Calu3 (cell line): ENCODE measurements at regions not wholly inside any gene's neighbourhood (a gene's known extent, or its start where the extent isn't known, plus 50 kb on each side); places are given as distances from the start of the nearest gene placed in this dataset.
"Not testable (repeated sequence)": the region's sequence is repeated elsewhere in the genome, so short reads cannot be mapped to it uniquely, and the experiment has no call there.

ENCODE experiments used
- BruUV-seq: library from RNA; stranded (reverse); fragments of 400-500 nt; replicated peaks from 2 replicates; lab custom pipeline; 2021; lab: Mats Ljungman, UMichigan
- CTCF ChIA-PET: fragments of 300-600 bp; sonication (Branson Sonifier 250); formaldehyde crosslinking; loops from one replicate; lab custom pipeline; 2022; ENCODE audit warnings: antibody characterized with exemption; lab: Charles Lee
- DNase-seq: peaks from one replicate; pipeline ENCODE4 v3.0.0; 2022
- H3K27ac Mint-ChIP-seq: one replicate; pipeline ENCODE4 v1.8.0; 2022; ENCODE audit warnings: mixed read lengths; ENCODE audit not compliant: unreplicated experiment
- H3K27me3 Mint-ChIP-seq: one replicate; pipeline ENCODE4 v1.8.0; 2022; ENCODE audit warnings: mixed read lengths; ENCODE audit not compliant: unreplicated experiment
- H3K36me3 Mint-ChIP-seq: one replicate; pipeline ENCODE4 v1.8.0; 2022; ENCODE audit warnings: mild to moderate bottlenecking, moderate library complexity, mixed read lengths; ENCODE audit not compliant: insufficient read depth, unreplicated experiment
- H3K4me1 Mint-ChIP-seq: one replicate; pipeline ENCODE4 v1.8.0; 2022; ENCODE audit warnings: mild to moderate bottlenecking, low read depth, mixed read lengths; ENCODE audit not compliant: unreplicated experiment
- H3K4me3 Mint-ChIP-seq: one replicate; pipeline ENCODE4 v1.8.0; 2022; ENCODE audit warnings: mild to moderate bottlenecking, low read depth, moderate library complexity, mixed read lengths; ENCODE audit not compliant: unreplicated experiment
- H3K9me3 Mint-ChIP-seq: one replicate; pipeline ENCODE4 v1.8.0; 2022; ENCODE audit warnings: low read depth, mixed read lengths; ENCODE audit not compliant: unreplicated experiment
- intact Hi-C: fragments of 100-400 bp; cut with micrococcal nuclease; formaldehyde crosslinking; loops from one replicate; pipeline ENCODE4 v1.10.0; 2022; ENCODE audit not compliant: unreplicated experiment
- TF ChIP-seq, protein P1 (sequence below): fragments of 200-600 bp; IDR thresholded peaks from one replicate; pipeline ENCODE4 v1.8.0; 2022; ENCODE audit warnings: antibody characterized with exemption; ENCODE audit not compliant: unreplicated experiment

DNA sequence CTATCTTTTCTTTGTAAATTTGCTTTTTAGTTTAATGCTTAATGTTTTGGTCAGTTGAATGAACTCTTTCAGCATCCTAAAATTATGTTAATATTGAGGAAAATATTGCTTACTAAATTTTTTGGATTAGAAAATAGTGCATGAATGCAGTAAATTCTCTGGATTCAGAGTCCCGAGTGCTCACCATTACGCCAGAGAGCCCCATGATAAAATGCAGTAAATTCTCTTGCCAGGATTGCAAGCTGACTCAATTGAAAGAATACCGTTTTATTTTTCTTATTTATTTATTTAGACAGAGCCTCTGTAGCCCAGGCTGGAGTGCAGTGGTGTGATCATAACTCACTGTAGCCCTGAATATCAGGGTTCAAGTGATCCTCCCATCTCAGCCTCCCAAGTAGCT, 60.9 kb upstream of the ENPEP start:
- TF ChIP-seq, protein P1, sequence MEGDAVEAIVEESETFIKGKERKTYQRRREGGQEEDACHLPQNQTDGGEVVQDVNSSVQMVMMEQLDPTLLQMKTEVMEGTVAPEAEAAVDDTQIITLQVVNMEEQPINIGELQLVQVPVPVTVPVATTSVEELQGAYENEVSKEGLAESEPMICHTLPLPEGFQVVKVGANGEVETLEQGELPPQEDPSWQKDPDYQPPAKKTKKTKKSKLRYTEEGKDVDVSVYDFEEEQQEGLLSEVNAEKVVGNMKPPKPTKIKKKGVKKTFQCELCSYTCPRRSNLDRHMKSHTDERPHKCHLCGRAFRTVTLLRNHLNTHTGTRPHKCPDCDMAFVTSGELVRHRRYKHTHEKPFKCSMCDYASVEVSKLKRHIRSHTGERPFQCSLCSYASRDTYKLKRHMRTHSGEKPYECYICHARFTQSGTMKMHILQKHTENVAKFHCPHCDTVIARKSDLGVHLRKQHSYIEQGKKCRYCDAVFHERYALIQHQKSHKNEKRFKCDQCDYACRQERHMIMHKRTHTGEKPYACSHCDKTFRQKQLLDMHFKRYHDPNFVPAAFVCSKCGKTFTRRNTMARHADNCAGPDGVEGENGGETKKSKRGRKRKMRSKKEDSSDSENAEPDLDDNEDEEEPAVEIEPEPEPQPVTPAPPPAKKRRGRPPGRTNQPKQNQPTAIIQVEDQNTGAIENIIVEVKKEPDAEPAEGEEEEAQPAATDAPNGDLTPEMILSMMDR, result no peak

GRCh38 chr4:110414561-110414920, 61.4 kb upstream of the ENPEP start:
- Mint-ChIP-seq H3K4me1 (no peaks in the 10 kb centered on the region), H3K4me3 (no peak overlapping the region), H3K27ac (no peak overlapping the region), H3K9me3 (no peaks in the 10 kb centered on the region), H3K27me3 (no peaks in the 10 kb centered on the region), H3K36me3 (no peaks in the 10 kb centered on the region)
- CTCF ChIA-PET, result no interaction called here
- DNase-seq, result no peak
- intact Hi-C loops, result no loop called here
- TF ChIP-seq, protein P1, result no peak
- no TSS peak for BruUV-seq

More for the DNA sequence above, 60.9 kb upstream of the ENPEP start:
- H3K4me3 Mint-ChIP-seq, result no peak overlapping the region
- no peaks in the 10 kb centered on the region for H3K27me3 Mint-ChIP-seq
- BruUV-seq, result no TSS peak
- no peaks in the 10 kb centered on the region for H3K36me3 Mint-ChIP-seq
- CTCF ChIA-PET, result no interaction called here
- no peaks in the 10 kb centered on the region for H3K4me1 Mint-ChIP-seq
- no peak overlapping the region for H3K27ac Mint-ChIP-seq
- H3K9me3 Mint-ChIP-seq, result no peaks in the 10 kb centered on the region
- DNase-seq, result no peak
- intact Hi-C loops, result no loop called here

DNA sequence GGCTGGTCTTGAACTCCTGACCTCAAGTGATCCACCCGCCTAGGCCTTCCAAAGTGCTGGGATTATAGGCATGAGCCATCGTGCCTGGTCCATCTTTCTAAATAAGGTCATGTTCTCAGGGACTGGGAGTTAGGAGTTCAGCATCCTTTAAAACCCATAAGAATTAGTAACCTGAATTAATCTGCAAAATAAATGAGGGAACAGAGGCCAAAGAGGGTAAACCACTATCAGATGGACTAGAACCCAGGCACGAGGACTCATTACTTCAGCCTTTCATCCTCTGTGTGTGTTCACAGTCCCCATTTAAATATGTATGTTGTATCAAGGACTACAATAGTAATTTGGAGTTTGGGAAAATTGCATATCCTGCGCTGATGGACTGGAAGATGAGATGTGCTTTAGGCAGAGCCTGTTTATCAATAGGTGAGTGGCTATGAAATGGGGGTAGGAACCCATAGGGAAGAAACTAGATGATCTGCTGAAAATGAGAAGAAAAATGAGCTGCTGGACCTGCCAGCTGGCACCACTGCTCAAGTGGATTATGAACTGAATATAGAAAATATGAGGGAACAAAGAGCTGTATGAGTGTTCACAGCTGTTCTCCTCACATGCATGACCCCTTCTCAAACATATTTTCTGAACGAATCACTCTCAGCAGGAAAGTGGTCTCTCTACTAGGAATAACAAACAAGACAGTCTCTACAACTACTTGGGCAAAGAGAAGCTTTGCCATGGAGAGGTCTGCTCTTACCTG, 62.0 kb upstream of the ENPEP start:
- H3K4me3 Mint-ChIP-seq, H3K27ac Mint-ChIP-seq, H3K4me1 Mint-ChIP-seq, H3K9me3 Mint-ChIP-seq, CTCF ChIA-PET, DNase-seq, BruUV-seq, H3K27me3 Mint-ChIP-seq, intact Hi-C loops, H3K36me3 Mint-ChIP-seq: not testable (repeated sequence)

DNA sequence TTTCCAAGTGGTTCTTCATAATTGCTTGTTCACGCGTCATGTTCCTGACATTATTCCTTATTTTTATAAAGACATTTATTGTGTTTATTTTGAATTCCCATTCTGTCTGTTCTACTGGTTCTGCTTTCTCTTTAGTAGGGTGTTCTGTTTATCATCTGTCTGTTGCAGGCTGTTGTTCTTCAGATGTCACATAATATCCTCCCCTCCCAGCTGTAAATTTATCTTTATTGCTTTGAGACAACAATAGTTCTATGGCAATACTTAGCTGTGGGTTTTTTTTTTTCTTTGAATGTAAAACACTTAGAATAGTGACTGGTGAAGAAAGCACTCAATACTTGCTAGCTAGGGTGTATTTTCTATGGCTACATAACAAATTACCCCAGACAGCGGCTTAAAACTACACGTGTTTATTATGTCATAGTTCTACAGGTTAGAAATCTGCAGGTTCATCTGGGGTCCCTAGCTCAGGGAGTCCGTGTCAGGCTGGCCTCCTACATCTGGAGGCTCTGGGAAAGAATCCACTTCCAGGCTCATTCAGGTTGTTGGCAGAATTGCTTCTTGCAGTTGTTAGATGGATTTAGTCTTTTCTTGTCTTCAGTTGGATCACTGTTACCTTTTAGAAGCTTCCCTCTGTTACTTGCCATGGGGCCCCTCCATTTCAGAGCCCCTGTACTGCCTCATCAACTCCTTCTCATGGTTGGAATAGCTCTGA, 63.4 kb upstream of the ENPEP start:
- no peak overlapping the region for H3K4me3 Mint-ChIP-seq
- no peak overlapping the region for H3K27ac Mint-ChIP-seq
- TF ChIP-seq, protein P1, result no peak
- H3K9me3 Mint-ChIP-seq, result no peaks in the 10 kb centered on the region
- no peaks in the 10 kb centered on the region for H3K36me3 Mint-ChIP-seq
- CTCF ChIA-PET, result no interaction called here
- no TSS peak for BruUV-seq
- no peak for DNase-seq
- intact Hi-C loops, result no loop called here
- H3K4me1 Mint-ChIP-seq, result no peaks in the 10 kb centered on the region
- no peaks in the 10 kb centered on the region for H3K27me3 Mint-ChIP-seq

- no peaks in the 10 kb centered on the region for H3K27me3 Mint-ChIP-seq
- H3K4me3 Mint-ChIP-seq, result no peak overlapping the region
- no peak for DNase-seq
- H3K4me1 Mint-ChIP-seq, result no peaks in the 10 kb centered on the region
- CTCF ChIA-PET, result no interaction called here
- no peaks in the 10 kb centered on the region for H3K9me3 Mint-ChIP-seq
- no peak overlapping the region for H3K27ac Mint-ChIP-seq
- no TSS peak for BruUV-seq
- intact Hi-C loops, result no loop called here
- TF ChIP-seq, protein P1, result no peak
- no peaks in the 10 kb centered on the region for H3K36me3 Mint-ChIP-seq
These were observed 64.4 kb upstream of the ENPEP start for GRCh38 chr4:110411574-110412011.

DNA sequence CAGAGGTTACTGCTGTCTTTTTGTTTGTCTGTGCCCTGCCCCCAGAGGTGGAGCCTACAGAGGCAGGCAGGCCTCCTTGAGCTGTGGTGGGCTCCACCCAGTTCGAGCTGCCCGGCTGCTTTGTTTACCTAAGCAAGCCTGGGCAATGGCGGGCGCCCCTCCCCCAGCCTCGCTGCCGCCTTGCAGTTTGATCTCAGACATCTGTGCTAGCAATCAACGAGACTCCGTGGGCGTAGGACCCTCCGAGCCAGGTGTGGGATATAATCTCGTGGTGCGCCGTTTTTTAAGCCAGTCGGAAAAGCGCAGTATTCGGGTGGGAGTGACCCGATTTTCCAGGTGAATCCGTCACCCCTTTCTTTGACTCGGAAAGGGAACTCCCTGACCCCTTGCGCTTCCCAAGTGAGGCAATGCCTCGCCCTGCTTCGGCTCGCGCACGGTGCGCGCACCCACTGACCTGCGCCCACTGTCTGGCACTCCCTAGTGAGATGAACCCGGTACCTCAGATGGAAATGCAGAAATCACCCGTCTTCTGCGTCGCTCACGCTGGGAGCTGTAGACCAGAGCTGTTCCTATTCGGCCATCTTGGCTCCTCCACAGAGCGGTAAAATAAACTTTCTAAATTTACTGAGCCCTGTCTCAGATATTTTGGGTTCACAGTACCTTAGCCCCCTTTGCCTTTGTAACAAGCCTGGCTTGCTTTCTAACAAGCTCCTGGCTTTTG, 64.9 kb upstream of the ENPEP start:
- BruUV-seq, H3K4me3 Mint-ChIP-seq, H3K36me3 Mint-ChIP-seq, H3K27me3 Mint-ChIP-seq, intact Hi-C loops, CTCF ChIA-PET, DNase-seq, H3K4me1 Mint-ChIP-seq, H3K27ac Mint-ChIP-seq, H3K9me3 Mint-ChIP-seq: not testable (repeated sequence)
